IPS-15b (cell line): ENCODE measurements at regions not wholly inside any gene's neighbourhood (a gene's known extent, or its start where the extent isn't known, plus 50 kb on each side); places are given as distances from the start of the nearest gene placed in this dataset.

Experiments
- H3K27me3 ChIP-seq: one replicate; pipeline ENCODE4 v1.6.1; 2013; ENCODE audit warnings: low read length; ENCODE audit not compliant: control insufficient read depth, insufficient read depth
- H3K36me3 ChIP-seq: one replicate; pipeline ENCODE4 v1.6.1; 2013; ENCODE audit warnings: low read length; ENCODE audit not compliant: control insufficient read depth, insufficient read depth
- H3K4me1 ChIP-seq: one replicate; pipeline ENCODE4 v1.6.1; 2013; ENCODE audit warnings: mild to moderate bottlenecking, low read length; ENCODE audit not compliant: control insufficient read depth, insufficient read depth
- H3K4me3 ChIP-seq: one replicate; pipeline ENCODE4 v1.5.1; 2013; ENCODE audit warnings: low read depth, low read length
- H3K9ac ChIP-seq: one replicate; pipeline ENCODE4 v1.6.1; 2013; ENCODE audit warnings: low read depth, mild to moderate bottlenecking, low read length
- H3K9me3 ChIP-seq: one replicate; pipeline ENCODE4 v1.6.1; 2013; ENCODE audit warnings: mild to moderate bottlenecking, low read length; ENCODE audit not compliant: control insufficient read depth, insufficient read depth

DNA sequence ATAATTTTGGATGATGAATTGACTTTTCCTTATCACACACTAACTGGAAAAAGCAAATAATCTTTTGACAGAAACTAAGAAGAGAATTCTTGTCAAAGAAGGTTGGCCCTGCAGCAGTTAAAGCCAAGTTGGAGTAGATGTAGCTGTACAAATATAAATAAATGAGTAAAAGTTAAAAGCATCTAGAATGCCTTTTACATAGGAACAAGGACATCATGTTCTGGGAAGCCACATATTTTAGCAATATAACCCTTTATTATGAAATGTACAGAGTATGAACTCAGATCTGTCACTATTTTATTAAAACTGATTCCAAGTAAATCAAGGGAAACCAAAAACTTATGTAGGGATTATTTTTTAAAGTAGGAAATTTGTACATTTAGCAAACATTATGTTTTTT, 269.4 kb upstream of the FAT4 start:
- Histone ChIP-seq H3K27me3 (no peaks in the 10 kb centered on the region), H3K9ac (no peak overlapping the region), H3K4me1 (no peaks in the 10 kb centered on the region), H3K9me3 (no peaks in the 10 kb centered on the region), H3K4me3 (no peak overlapping the region), H3K36me3 (no peaks in the 10 kb centered on the region)

DNA sequence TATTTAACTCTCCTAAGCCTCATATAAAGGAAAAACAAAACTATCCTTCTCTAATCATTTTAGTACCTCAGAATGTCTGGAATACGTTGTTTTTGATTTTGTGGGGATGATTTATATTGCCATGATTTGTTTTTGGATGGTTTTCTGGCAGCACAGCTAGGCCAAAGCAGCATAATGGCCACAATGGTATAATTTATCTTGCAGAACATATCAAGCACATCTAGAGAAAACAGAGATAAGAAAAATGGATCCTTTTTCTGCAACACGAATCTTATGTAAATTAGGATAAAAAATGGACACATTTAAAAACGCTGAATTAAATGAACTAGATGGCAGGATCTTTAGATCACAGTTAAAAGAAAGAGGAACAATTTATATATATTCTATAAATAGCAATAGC, 269.9 kb upstream of the FAT4 start:
- H3K9ac ChIP-seq, result no peak overlapping the region
- H3K27me3 ChIP-seq, result no peaks in the 10 kb centered on the region
- no peaks in the 10 kb centered on the region for H3K9me3 ChIP-seq
- no peaks in the 10 kb centered on the region for H3K36me3 ChIP-seq
- H3K4me1 ChIP-seq, result no peaks in the 10 kb centered on the region
- H3K4me3 ChIP-seq, result no peak overlapping the region

DNA sequence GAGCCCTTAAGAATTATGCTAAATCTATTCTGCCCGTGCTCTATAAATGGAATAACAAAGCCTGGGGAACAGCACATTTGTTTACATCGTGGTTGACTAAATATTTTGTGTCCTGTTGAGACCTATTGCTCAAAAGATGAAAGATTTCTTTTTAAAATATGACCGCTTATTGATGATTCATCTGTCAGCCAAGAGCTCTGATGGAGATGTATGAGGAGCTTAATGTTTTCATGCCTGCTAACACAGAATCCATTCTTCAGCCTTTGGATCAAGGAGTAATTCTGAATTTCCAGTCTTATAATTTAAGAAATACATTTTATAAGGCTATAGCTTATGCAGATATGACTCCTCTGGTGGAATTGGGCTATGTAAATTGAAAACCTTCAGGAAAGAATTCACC, 271.3 kb upstream of the FAT4 start:
- Histone ChIP-seq H3K36me3 (no peaks in the 10 kb centered on the region), H3K9ac (no peak overlapping the region), H3K9me3 (no peaks in the 10 kb centered on the region), H3K4me1 (no peaks in the 10 kb centered on the region), H3K27me3 (no peaks in the 10 kb centered on the region), H3K4me3 (no peak overlapping the region)

DNA sequence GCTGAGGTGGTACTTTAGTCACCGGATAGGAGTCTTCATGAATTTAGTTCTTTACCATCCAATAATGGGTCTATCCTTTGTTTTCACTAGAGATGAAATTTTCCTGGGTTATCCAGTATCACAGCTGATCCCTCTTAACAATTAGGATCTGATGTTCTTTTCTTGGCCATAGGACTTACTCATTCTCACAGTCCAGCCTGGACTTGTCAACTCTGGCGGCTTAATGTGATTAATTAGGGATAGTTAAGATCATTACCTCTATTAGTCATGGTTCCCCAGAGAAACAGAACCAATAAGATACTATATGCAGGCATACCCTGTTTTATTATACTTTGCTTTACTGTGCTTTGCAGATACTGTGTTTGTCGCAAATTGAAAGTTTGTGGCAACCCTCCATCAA, 272.7 kb upstream of the FAT4 start:
- Histone ChIP-seq H3K27me3 (no peaks in the 10 kb centered on the region), H3K4me1 (no peaks in the 10 kb centered on the region), H3K9ac (no peak overlapping the region), H3K9me3 (no peaks in the 10 kb centered on the region), H3K4me3 (no peak overlapping the region), H3K36me3 (no peaks in the 10 kb centered on the region)

DNA sequence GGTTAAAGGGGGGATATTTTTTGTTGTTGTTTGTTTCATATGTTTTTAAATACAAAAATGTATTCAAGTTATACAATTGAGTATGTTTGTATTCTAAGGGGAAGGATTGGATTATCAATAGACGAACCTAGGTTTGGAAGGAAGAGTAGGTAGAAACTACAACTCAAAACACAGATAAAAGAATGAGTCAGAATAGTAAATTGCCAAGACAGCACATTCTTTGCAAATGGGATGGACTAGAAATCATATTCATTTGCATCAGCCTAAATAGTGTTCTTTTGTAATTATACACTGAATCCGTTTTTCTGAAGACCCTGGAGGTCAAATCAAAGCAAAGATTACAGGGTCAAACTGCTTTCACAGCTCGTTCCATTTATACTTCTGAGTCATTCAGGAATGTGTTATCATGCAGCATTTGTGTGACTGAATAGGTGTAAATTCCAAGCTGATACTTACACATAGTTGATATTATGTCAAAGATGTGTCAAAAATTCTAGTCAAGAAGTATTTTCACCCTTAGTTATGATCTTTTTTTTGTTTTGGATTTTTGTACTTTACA, 273.3 kb upstream of the FAT4 start:
- no peaks in the 10 kb centered on the region for H3K4me1 ChIP-seq
- no peaks in the 10 kb centered on the region for H3K9me3 ChIP-seq
- no peak overlapping the region for H3K4me3 ChIP-seq
- H3K9ac ChIP-seq, result no peak overlapping the region
- no peaks in the 10 kb centered on the region for H3K27me3 ChIP-seq
- no peaks in the 10 kb centered on the region for H3K36me3 ChIP-seq

DNA sequence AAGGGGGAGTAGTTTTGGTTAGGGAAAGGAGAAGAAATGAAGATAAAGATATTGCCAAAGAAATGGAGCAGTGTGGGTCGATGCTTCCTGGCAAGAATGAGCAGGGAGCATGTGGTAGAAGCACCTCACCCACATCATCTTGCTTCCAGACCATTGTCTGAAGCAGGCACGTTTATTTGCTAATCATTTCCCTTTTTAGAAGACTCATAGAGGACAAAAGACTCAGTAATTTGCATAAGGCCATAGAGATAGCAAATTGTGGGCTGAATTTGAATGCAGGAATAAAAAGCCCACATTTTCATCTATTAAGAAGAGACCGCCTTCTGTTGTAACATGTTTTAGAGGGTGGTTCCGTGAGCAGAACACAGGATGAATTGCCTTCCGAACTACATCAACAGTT, 275.2 kb upstream of the FAT4 start:
- Histone ChIP-seq H3K9me3 (no peaks in the 10 kb centered on the region), H3K36me3 (no peaks in the 10 kb centered on the region), H3K4me3 (no peak overlapping the region), H3K4me1 (no peaks in the 10 kb centered on the region), H3K27me3 (no peaks in the 10 kb centered on the region), H3K9ac (no peak overlapping the region)

GRCh38 chr4:125022855-125023501, 291.8 kb upstream of the FAT4 start:
- Histone ChIP-seq H3K27me3 (no peaks in the 10 kb centered on the region), H3K9ac (no peak overlapping the region), H3K36me3 (no peaks in the 10 kb centered on the region)

DNA sequence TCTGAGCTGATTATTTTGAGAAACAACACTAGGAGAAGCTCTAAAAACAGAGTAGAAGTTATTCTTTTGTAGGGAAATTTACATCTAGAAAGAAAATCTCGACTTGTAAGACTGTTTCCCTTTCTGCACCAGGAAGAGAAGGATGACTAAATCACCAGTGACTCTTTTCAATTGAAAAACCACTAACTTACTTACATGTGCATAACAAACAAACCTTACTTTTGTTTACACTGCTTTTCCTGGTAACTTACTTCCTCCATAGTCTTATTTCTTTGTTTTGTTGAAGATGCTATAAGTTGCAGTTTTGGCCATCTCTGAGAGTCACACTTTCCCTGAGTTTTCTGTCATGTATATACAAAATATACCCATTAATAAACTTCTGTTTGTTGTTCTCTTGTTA, 293.6 kb upstream of the FAT4 start:
- Histone ChIP-seq H3K4me3 (no peak overlapping the region), H3K9ac (no peak overlapping the region), H3K4me1 (peaks cover 9% of the 10 kb centered on the region), H3K27me3 (no peaks in the 10 kb centered on the region), H3K9me3 (no peaks in the 10 kb centered on the region), H3K36me3 (no peaks in the 10 kb centered on the region)

More at GRCh38 chr4:125022855-125023501, 291.8 kb upstream of the FAT4 start:
- no peaks in the 10 kb centered on the region for H3K9me3 ChIP-seq
- H3K4me1 ChIP-seq, result peaks cover 9% of the 10 kb centered on the region
- no peak overlapping the region for H3K4me3 ChIP-seq

- Histone ChIP-seq H3K36me3 (no peaks in the 10 kb centered on the region), H3K4me3 (no peak overlapping the region), H3K27me3 (no peaks in the 10 kb centered on the region), H3K9ac (no peak overlapping the region), H3K4me1 (peaks cover 9% of the 10 kb centered on the region), H3K9me3 (no peaks in the 10 kb centered on the region)
Observed at GRCh38 chr4:125020089-125021034, 294.4 kb upstream of the FAT4 start.

DNA sequence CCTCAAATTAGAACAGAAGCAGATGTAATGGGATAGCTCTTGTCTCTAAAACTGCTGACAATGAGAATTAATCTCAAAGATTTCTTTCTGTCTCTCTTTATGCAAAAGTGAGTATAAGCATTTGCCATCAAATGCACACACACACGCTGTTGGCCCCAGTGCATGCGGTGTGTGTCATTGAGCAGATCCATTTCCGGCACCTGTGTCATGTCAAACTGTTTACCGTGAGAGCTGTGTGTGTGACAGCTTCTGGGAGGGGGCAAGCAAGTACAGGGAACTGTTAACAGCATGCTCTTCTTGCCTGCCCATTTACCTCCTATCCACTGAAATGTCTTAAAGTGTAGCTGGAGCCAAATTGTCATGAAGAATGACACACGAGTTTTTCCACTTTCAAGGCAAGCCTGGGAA, 297.9 kb upstream of the FAT4 start:
- no peaks in the 10 kb centered on the region for H3K36me3 ChIP-seq
- H3K27me3 ChIP-seq, result no peaks in the 10 kb centered on the region
- peaks cover 9% of the 10 kb centered on the region for H3K4me1 ChIP-seq
- no peaks in the 10 kb centered on the region for H3K9me3 ChIP-seq
- H3K4me3 ChIP-seq, result no peak overlapping the region
- no peak overlapping the region for H3K9ac ChIP-seq

DNA sequence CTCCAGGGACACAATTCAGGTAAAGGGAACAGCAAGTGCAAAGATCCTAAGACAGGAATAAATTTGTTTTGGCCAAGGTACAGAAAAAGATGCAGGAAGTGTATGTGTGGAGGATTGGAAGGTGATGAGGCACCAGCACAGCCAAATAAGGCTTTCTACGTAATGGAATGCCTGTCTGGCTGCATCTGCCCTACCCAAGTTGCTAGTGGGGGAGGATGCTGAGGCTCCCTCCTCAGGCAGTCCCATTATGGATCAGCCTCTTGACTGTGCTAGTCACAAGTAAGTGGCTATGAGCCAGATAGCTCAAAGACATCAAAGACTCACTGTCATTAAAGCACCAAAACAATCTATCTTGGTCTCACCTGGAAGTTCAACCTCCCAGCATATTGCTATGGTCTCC, 300.9 kb upstream of the FAT4 start:
- Histone ChIP-seq H3K27me3 (no peaks in the 10 kb centered on the region), H3K4me1 (peaks cover 2% of the 10 kb centered on the region), H3K9ac (no peak overlapping the region), H3K9me3 (no peaks in the 10 kb centered on the region), H3K36me3 (no peaks in the 10 kb centered on the region), H3K4me3 (no peak overlapping the region)

GRCh38 chr4:125011646-125012045, 299.1 kb upstream of the ANKRD50 start:
- Histone ChIP-seq H3K4me3 (no peak overlapping the region), H3K9ac (no peak overlapping the region)

More at GRCh38 chr4:125011646-125012045, 299.1 kb upstream of the ANKRD50 start:
- no peaks in the 10 kb centered on the region for H3K36me3 ChIP-seq
- peaks cover 2% of the 10 kb centered on the region for H3K4me1 ChIP-seq
- no peaks in the 10 kb centered on the region for H3K27me3 ChIP-seq
- H3K9me3 ChIP-seq, result no peaks in the 10 kb centered on the region
